ENCODE measurements at regions not wholly inside any gene's neighbourhood (a gene's known extent, or its start where the extent isn't known, plus 50 kb on each side); places are given as distances from the start of the nearest gene placed in this dataset.

- Histone ChIP-seq H2AFZ (ENCODE audit: low read depth, low read length, severe bottlenecking) (no peak overlapping the region), H3K9me3 (ENCODE audit: insufficient read depth, low read length) (no peaks in the 10 kb centered on the region), H3K27ac (ENCODE audit: low read depth, low read length) (no peak overlapping the region), H3K9ac (ENCODE audit: low read length) (no peak overlapping the region), H3K27me3 (ENCODE audit: low read length) (no peaks in the 10 kb centered on the region), H3K4me3 (ENCODE audit: insufficient read depth, low read length, poor library complexity, severe bottlenecking) (no peak overlapping the region), H4K20me1 (ENCODE audit: low read depth, low read length) (no peaks in the 10 kb centered on the region), H3K79me2 (ENCODE audit: insufficient read depth, low read length) (no peaks in the 10 kb centered on the region), H3F3A (ENCODE audit: insufficient read depth) (no peaks in the 10 kb centered on the region), H3K9me2 (replicated peaks; ENCODE audit: insufficient read depth, low read length) (no peaks in the 10 kb centered on the region), H3K36me3 (ENCODE audit: low read length) (no peaks in the 10 kb centered on the region), H3K4me2 (ENCODE audit: low read depth, low read length, poor library complexity, severe bottlenecking) (no peak overlapping the region)
- TF ChIP-seq EZH2phosphoT487 (conservative IDR thresholded peaks at IDR 0.05; ENCODE audit: low read length) (no peak), CTCF (IDR thresholded peaks at IDR 0.05; ENCODE audit: insufficient read depth, low read length, poor library complexity, severe bottlenecking) (no peak)
These were observed 1132.8 kb downstream of the GRM8 start for GRCh38 chr7:126119981-126120380.

DNA sequence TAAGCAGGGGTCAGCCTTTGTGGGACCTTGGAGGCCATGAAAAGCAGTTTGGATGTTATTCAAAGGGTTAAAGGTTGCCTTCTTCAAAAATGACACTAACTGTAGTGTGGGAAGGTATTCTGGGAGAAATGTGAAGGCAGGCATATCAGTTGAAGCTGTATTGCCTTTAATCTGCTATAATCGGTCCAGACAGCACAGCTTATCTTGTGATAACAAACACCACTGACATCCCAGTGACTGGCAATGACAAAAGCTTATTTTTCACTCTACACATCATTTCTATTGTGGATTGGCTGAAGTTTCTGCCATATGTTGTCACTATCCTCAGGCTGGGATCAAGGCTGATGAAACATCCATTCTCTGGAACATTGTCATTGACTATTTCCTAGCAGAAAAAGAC is 1149.2 kb downstream of the GRM8 start:
- H3K4me3 ChIP-seq (ENCODE audit: insufficient read depth, low read length, poor library complexity, severe bottlenecking): no peak overlapping the region
- H4K20me1 ChIP-seq (ENCODE audit: low read depth, low read length): no peaks in the 10 kb centered on the region
- no peak overlapping the region for H3K4me2 ChIP-seq (ENCODE audit: low read depth, low read length, poor library complexity, severe bottlenecking)
- H3F3A ChIP-seq (ENCODE audit: insufficient read depth): no peaks in the 10 kb centered on the region
- H3K27ac ChIP-seq (ENCODE audit: low read depth, low read length): no peak overlapping the region
- H3K9ac ChIP-seq (ENCODE audit: low read length): no peak overlapping the region
- H3K9me2 ChIP-seq (replicated peaks; ENCODE audit: insufficient read depth, low read length): no peaks in the 10 kb centered on the region
- no peaks in the 10 kb centered on the region for H3K79me2 ChIP-seq (ENCODE audit: insufficient read depth, low read length)
- H3K9me3 ChIP-seq (ENCODE audit: insufficient read depth, low read length): no peaks in the 10 kb centered on the region
- no peak overlapping the region for H2AFZ ChIP-seq (ENCODE audit: low read depth, low read length, severe bottlenecking)
- no peaks in the 10 kb centered on the region for H3K27me3 ChIP-seq (ENCODE audit: low read length)
- H3K36me3 ChIP-seq (ENCODE audit: low read length): no peaks in the 10 kb centered on the region
- TF ChIP-seq EZH2phosphoT487 (conservative IDR thresholded peaks at IDR 0.05; ENCODE audit: low read length) (no peak), CTCF (IDR thresholded peaks at IDR 0.05; ENCODE audit: insufficient read depth, low read length, poor library complexity, severe bottlenecking) (no peak)

DNA sequence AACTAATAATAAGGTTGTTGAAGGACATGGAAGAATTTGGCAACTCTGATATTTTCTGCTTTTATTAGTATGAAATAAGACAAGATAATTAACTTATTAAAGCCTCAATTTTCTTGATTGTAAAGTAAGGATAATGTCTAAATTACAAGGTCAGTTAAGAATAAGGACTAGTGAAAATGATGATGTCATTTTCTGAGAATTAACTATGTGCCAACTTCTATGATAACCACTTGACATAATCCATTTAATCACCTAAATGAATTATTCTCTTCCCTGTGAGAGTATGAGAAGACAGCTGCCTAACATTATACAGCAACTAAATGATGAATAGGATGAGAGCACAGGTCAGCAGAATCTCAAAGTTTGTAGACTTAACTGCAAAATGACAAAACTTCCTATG is 1153.4 kb upstream of the POT1 start:
- H3F3A ChIP-seq (ENCODE audit: insufficient read depth): no peaks in the 10 kb centered on the region
- no peaks in the 10 kb centered on the region for H3K79me2 ChIP-seq (ENCODE audit: insufficient read depth, low read length)
- no peaks in the 10 kb centered on the region for H3K36me3 ChIP-seq (ENCODE audit: low read length)
- H3K4me3 ChIP-seq (ENCODE audit: insufficient read depth, low read length, poor library complexity, severe bottlenecking): no peak overlapping the region
- no peak overlapping the region for H3K27ac ChIP-seq (ENCODE audit: low read depth, low read length)
- no peak overlapping the region for H2AFZ ChIP-seq (ENCODE audit: low read depth, low read length, severe bottlenecking)
- no peaks in the 10 kb centered on the region for H3K27me3 ChIP-seq (ENCODE audit: low read length)
- H3K9ac ChIP-seq (ENCODE audit: low read length): no peak overlapping the region
- H3K4me2 ChIP-seq (ENCODE audit: low read depth, low read length, poor library complexity, severe bottlenecking): no peak overlapping the region
- H3K9me3 ChIP-seq (ENCODE audit: insufficient read depth, low read length): no peaks in the 10 kb centered on the region
- no peak for TF ChIP-seq CTCF (IDR thresholded peaks at IDR 0.05; ENCODE audit: insufficient read depth, low read length, poor library complexity, severe bottlenecking)
- H4K20me1 ChIP-seq (ENCODE audit: low read depth, low read length): no peaks in the 10 kb centered on the region
- H3K9me2 ChIP-seq (replicated peaks; ENCODE audit: insufficient read depth, low read length): no peaks in the 10 kb centered on the region

DNA sequence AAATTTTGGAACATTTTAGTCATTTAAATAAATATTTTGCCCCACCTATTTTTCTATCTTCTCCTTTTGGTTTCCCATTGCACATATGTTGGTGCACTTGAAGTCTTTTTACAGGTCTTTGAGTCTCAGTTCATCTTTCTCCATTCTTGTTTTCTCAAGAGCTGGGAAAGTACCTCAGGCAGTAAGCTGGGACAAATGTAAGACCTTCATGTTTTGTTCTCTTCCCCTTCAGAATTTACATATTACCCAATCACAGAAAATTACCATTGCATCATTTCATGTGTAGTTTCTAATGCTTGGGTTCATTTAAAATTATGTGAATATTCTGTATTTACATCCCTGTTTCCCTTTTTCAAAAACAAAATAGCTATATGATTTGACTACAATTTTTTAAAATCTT is 1150.0 kb upstream of the POT1 start:
- Histone ChIP-seq H3K9me3 (ENCODE audit: insufficient read depth, low read length) (no peaks in the 10 kb centered on the region), H2AFZ (ENCODE audit: low read depth, low read length, severe bottlenecking) (no peak overlapping the region), H3K4me2 (ENCODE audit: low read depth, low read length, poor library complexity, severe bottlenecking) (no peak overlapping the region), H3K79me2 (ENCODE audit: insufficient read depth, low read length) (no peaks in the 10 kb centered on the region), H3K4me3 (ENCODE audit: insufficient read depth, low read length, poor library complexity, severe bottlenecking) (no peak overlapping the region), H3K36me3 (ENCODE audit: low read length) (no peaks in the 10 kb centered on the region), H3F3A (ENCODE audit: insufficient read depth) (no peaks in the 10 kb centered on the region), H3K27ac (ENCODE audit: low read depth, low read length) (no peak overlapping the region), H3K9ac (ENCODE audit: low read length) (no peak overlapping the region), H4K20me1 (ENCODE audit: low read depth, low read length) (no peaks in the 10 kb centered on the region), H3K27me3 (ENCODE audit: low read length) (no peaks in the 10 kb centered on the region), H3K9me2 (replicated peaks; ENCODE audit: insufficient read depth, low read length) (no peaks in the 10 kb centered on the region)
- TF ChIP-seq CTCF (IDR thresholded peaks at IDR 0.05; ENCODE audit: insufficient read depth, low read length, poor library complexity, severe bottlenecking): no peak
- TF ChIP-seq EZH2phosphoT487 (conservative IDR thresholded peaks at IDR 0.05; ENCODE audit: low read length): no peak
